BJ (cell line): ENCODE measurements at regions not wholly inside any gene's neighbourhood (a gene's known extent, or its start where the extent isn't known, plus 50 kb on each side); places are given as distances from the start of the nearest gene placed in this dataset.
"Not testable (repeated sequence)": the region's sequence is repeated elsewhere in the genome, so short reads cannot be mapped to it uniquely, and the experiment has no call there.

Source experiments
- CTCF ChIA-PET: fragments of 350-600 bp; formaldehyde crosslinking; extraction: SDS; loops from one replicate; lab custom pipeline; 2021; ENCODE audit warnings: antibody characterized with exemption, inconsistent platforms; lab: Yijun Ruan, JAX
- POLR2A ChIA-PET: fragments of 300-600 bp; sonication (Branson Sonifier 250); formaldehyde crosslinking; extraction: SDS; loops from one replicate; lab custom pipeline; 2021; ENCODE audit warnings: antibody characterized with exemption; lab: Charles Lee
- DNase-seq: peaks from one replicate; pipeline ENCODE4 v3.0.0-alpha.2; 2011; ENCODE audit warnings: low read depth
- H3K27me3 ChIP-seq: 2 replicates; pipeline ENCODE4 v1.6.0; 2011; ENCODE audit warnings: low read length; ENCODE audit not compliant: control insufficient read depth, insufficient read depth
- H3K36me3 ChIP-seq: 2 replicates; pipeline ENCODE4 v1.5.1; 2011; ENCODE audit warnings: low read length; ENCODE audit not compliant: control insufficient read depth, insufficient read depth
- H3K4me3 ChIP-seq: 2 replicates; pipeline ENCODE4 v1.5.1; 2011; ENCODE audit warnings: low read depth, mild to moderate bottlenecking, control low read depth, low read length
- CTCF ChIP-seq: IDR thresholded peaks from 2 replicates; pipeline ENCODE4 v1.5.1; 2011; ENCODE audit warnings: low read depth, mild to moderate bottlenecking, control low read depth, inconsistent platforms, low read length, moderate library complexity; ENCODE audit not compliant: insufficient read depth

- Histone ChIP-seq H3K4me3 (no peak overlapping the region), H3K27me3 (no peaks in the 10 kb centered on the region), H3K36me3 (peaks cover 2% of the 10 kb centered on the region)
- ChIA-PET CTCF (interaction anchor here (0.6 kb wide), 1 partner anchor 422 kb away, joined by 3 read pairs; no protein-coding TSS in a partner anchor), POLR2A (no interaction called here)
- no peak for TF ChIP-seq CTCF
- DNase-seq: no peak
Measured at GRCh38 chr9:109993250-109993978, 213.4 kb downstream of the PALM2AKAP2 start.

- DNase-seq: no peak
- ChIA-PET POLR2A (no interaction called here), CTCF (interaction anchor here (0.6 kb wide), 1 partner anchor 423 kb away, joined by 3 read pairs; no protein-coding TSS in a partner anchor)
- H3K36me3 ChIP-seq: peaks cover 2% of the 10 kb centered on the region
- no peak overlapping the region for H3K4me3 ChIP-seq
- H3K27me3 ChIP-seq: no peaks in the 10 kb centered on the region
- no peak for TF ChIP-seq CTCF
Measured at GRCh38 chr9:109994141-109994540, 213.8 kb downstream of the C9orf152 start.

- ChIA-PET CTCF (no interaction called here), POLR2A (no interaction called here)
- no peak for DNase-seq
- Histone ChIP-seq H3K36me3 (peaks cover 2% of the 10 kb centered on the region), H3K27me3 (no peaks in the 10 kb centered on the region), H3K4me3 (no peak overlapping the region)
- no peak for TF ChIP-seq CTCF
Measured at GRCh38 chr9:109996936-109997580, 210.9 kb downstream of the C9orf152 start.

GRCh38 chr9:109997682-109998081 lies 210.3 kb downstream of the C9orf152 start:
- H3K36me3 ChIP-seq: peaks cover 2% of the 10 kb centered on the region
- ChIA-PET POLR2A (no interaction called here), CTCF (no interaction called here)
- no peak for TF ChIP-seq CTCF
- H3K4me3 ChIP-seq: no peak overlapping the region
- DNase-seq: no peak
- H3K27me3 ChIP-seq: no peaks in the 10 kb centered on the region

GRCh38 chr9:110005521-110005920 lies 202.4 kb downstream of the C9orf152 start:
- H3K36me3 ChIP-seq, POLR2A ChIA-PET, H3K27me3 ChIP-seq, H3K4me3 ChIP-seq, DNase-seq, CTCF ChIA-PET: not testable (repeated sequence)
